Coronary artery (tissue), 2 donors: ENCODE measurements at regions not wholly inside any gene's neighbourhood (a gene's known extent, or its start where the extent isn't known, plus 50 kb on each side); places are given as distances from the start of the nearest gene placed in this dataset.

Source experiments
- DNase-seq: peaks from one replicate; pipeline ENCODE4 v3.0.0-alpha.2; 2017; ENCODE audit warnings: low spot score
- H3K27ac ChIP-seq, 2 donors: fragments of 200-600 bp; sonication (generic); one replicate each; pipeline ENCODE4 v1.5.1; 2016 to 2019
- H3K4me3 ChIP-seq: fragments of 200-600 bp; sonication (generic); 2 replicates; pipeline ENCODE4 v1.5.1; 2016; ENCODE audit warnings: mild to moderate bottlenecking, moderate library complexity
- CTCF ChIP-seq: fragments of 200-600 bp; sonication (generic); IDR thresholded peaks from one replicate; pipeline ENCODE4 v1.5.1; 2019; ENCODE audit warnings: antibody characterized with exemption

DNA sequence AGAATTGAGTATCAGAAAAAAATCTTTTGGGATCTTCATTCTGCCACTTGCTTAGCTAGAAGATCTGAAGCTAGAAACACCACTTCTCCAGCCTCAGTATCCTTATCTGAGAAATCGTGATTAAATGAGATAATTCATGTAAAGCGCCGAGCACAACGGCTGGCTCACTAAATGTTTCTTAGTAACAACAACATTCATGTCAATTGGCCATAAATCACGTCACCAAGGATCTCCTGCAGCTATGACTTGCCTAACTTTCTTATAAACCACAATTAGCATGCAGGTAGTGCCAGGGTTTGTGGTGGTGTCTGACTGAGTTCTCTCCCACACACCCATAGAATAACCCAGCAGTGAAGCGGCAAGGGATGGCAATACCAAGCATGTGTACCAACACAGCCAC, 501.3 kb downstream of the EFNB2 start:
- Histone ChIP-seq H3K27ac (no peak overlapping the region), H3K4me3 (no peak overlapping the region)
- no peak for DNase-seq
- no peak for TF ChIP-seq CTCF

- Histone ChIP-seq H3K4me3 (no peak overlapping the region), H3K27ac (no peak overlapping the region)
- no peak for TF ChIP-seq CTCF
- DNase-seq, result no peak
Measured at GRCh38 chr13:106033659-106034058, 501.8 kb downstream of the EFNB2 start.

GRCh38 chr13:106032441-106032840, 503.0 kb downstream of the EFNB2 start:
- no peak overlapping the region for H3K4me3 ChIP-seq
- DNase-seq, result no peak
- no peak for TF ChIP-seq CTCF
- no peak overlapping the region for H3K27ac ChIP-seq

GRCh38 chr13:106029676-106030290, 505.7 kb downstream of the EFNB2 start:
- H3K4me3 ChIP-seq, result no peak overlapping the region
- H3K27ac ChIP-seq, result no peak overlapping the region
- TF ChIP-seq CTCF, result no peak
- no peak for DNase-seq

DNA sequence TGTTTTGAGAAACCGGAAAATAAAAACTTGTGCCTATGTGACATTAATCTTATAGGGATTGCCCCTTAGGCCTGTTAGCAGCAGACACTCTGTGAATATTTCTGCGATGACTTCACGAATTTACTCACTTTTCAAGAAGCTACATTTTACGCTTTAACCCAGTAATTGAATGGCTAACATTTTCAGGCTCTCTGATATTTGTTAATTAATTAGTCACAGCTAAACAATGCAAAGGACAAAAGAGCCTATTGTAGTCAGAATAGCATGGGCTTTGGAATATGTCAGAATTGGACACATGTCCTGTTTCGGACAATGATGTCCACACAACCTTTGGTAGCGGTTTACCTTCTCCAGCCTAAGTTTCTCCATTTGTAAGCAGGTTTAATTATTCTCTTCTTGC, 506.6 kb downstream of the EFNB2 start:
- no peak for DNase-seq
- H3K4me3 ChIP-seq, result no peak overlapping the region
- no peak overlapping the region for H3K27ac ChIP-seq
- TF ChIP-seq CTCF, result no peak

DNA sequence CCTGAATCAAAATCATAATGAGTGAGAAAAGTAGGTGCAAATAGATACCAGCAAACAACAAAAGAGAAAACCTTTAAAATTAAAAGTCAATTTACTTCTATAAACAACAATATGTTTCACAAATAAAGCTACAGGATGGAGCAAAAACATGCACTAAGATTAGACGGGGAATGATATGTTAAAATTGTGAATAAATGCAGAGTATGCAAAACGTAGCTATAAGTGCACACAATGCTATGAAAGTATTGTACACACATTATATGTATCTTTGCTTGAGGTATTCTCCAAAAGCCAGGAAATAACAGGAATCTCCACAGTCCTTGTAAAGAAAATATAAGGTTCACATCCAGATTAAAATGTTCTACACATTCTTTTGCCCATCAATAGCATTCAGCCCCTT, 523.9 kb downstream of the EFNB2 start:
- H3K27ac ChIP-seq, result no peak overlapping the region
- no peak for TF ChIP-seq CTCF
- DNase-seq, result no peak
- H3K4me3 ChIP-seq, result no peak overlapping the region

DNA sequence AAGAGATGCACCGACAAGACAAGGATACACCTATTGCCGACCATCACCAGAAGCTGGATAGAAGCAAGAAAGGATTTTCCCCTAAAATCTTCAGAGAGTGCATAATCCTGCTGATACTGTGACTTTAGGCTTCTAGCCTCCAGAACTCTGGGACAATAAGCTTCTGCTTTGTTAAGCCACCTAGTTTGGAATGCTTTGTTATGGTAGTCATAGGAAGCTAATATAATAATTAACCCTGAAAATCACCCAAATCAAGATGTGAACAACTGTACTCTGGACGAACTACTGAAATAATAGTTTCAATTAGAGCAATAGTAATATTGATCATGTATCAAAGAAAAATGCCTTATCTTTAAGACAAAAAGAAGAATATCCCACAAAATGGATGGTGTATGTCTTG, 524.6 kb downstream of the EFNB2 start:
- Histone ChIP-seq H3K4me3 (no peak overlapping the region), H3K27ac (no peak overlapping the region)
- DNase-seq, result no peak
- TF ChIP-seq CTCF, result no peak
